IgD-negative memory B cell (primary cell): ENCODE measurements at regions not wholly inside any gene's neighbourhood (a gene's known extent, or its start where the extent isn't known, plus 50 kb on each side); places are given as distances from the start of the nearest gene placed in this dataset.

Experiments
- H3K27ac Mint-ChIP-seq, 3 donors: one replicate each; pipeline ENCODE4 v1.8.0; 2020 to 2022; ENCODE audit warnings: mild to moderate bottlenecking in 3 of 3, mixed read lengths in 3 of 3, moderate library complexity in 1 of 3
- H3K27me3 Mint-ChIP-seq: one replicate; pipeline ENCODE4 v1.8.0; 2021; ENCODE audit warnings: mixed read lengths
- H3K36me3 Mint-ChIP-seq: one replicate; pipeline ENCODE4 v1.8.0; 2020; ENCODE audit warnings: mild to moderate bottlenecking, mixed read lengths
- H3K4me1 Mint-ChIP-seq, 3 donors: one replicate each; pipeline ENCODE4 v1.8.0; 2020 to 2022; ENCODE audit warnings: mixed read lengths in 3 of 3, mild to moderate bottlenecking in 1 of 3
- H3K4me3 Mint-ChIP-seq, 4 donors: one replicate each; pipeline ENCODE4 v1.8.0; 2020 to 2022; ENCODE audit warnings: mild to moderate bottlenecking in 4 of 4, mixed read lengths in 4 of 4, moderate library complexity in 3 of 4
- H3K9me3 Mint-ChIP-seq, 3 donors: one replicate each; pipeline ENCODE4 v1.8.0; 2020 to 2021; ENCODE audit warnings: mixed read lengths in 3 of 3, mild to moderate bottlenecking in 1 of 3

- Mint-ChIP-seq H3K27ac (no peak overlapping the region), H3K4me1 (no peaks in the 10 kb centered on the region), H3K9me3 (peaks cover 0 to 3% (median 2%) of the 10 kb centered on the region in 3 donors), H3K27me3 (no peaks in the 10 kb centered on the region), H3K36me3 (no peaks in the 10 kb centered on the region), H3K4me3 (no peak overlapping the region)
These were observed 775.1 kb downstream of the TNS3 start for GRCh38 chr7:46806856-46807255.

- no peaks in the 10 kb centered on the region for H3K4me1 Mint-ChIP-seq
- H3K9me3 Mint-ChIP-seq, result peaks cover 2 to 4% (median 3%) of the 10 kb centered on the region in 3 donors
- no peak overlapping the region for H3K27ac Mint-ChIP-seq
- no peaks in the 10 kb centered on the region for H3K36me3 Mint-ChIP-seq
- H3K27me3 Mint-ChIP-seq, result no peaks in the 10 kb centered on the region
- H3K4me3 Mint-ChIP-seq, result no peak overlapping the region
These were observed 779.4 kb downstream of the TNS3 start for GRCh38 chr7:46802479-46802878.

- Mint-ChIP-seq H3K27me3 (no peaks in the 10 kb centered on the region), H3K27ac (no peak overlapping the region), H3K4me1 (no peaks in the 10 kb centered on the region), H3K4me3 (no peak overlapping the region), H3K9me3 (peaks cover 0 to 4% (median 0%) of the 10 kb centered on the region in 3 donors), H3K36me3 (no peaks in the 10 kb centered on the region)
These were observed 790.7 kb downstream of the TNS3 start for GRCh38 chr7:46791188-46791587.

- no peaks in the 10 kb centered on the region for H3K27me3 Mint-ChIP-seq
- no peak overlapping the region for H3K27ac Mint-ChIP-seq
- H3K4me3 Mint-ChIP-seq, result no peak overlapping the region
- no peaks in the 10 kb centered on the region for H3K4me1 Mint-ChIP-seq
- no peaks in the 10 kb centered on the region for H3K36me3 Mint-ChIP-seq
- H3K9me3 Mint-ChIP-seq, result peaks cover 0 to 4% (median 4%) of the 10 kb centered on the region in 3 donors
These were observed 794.9 kb downstream of the TNS3 start for GRCh38 chr7:46786995-46787394.

- H3K36me3 Mint-ChIP-seq, result no peaks in the 10 kb centered on the region
- H3K4me3 Mint-ChIP-seq, result no peak overlapping the region
- no peak overlapping the region for H3K27ac Mint-ChIP-seq
- no peaks in the 10 kb centered on the region for H3K27me3 Mint-ChIP-seq
- no peaks in the 10 kb centered on the region for H3K4me1 Mint-ChIP-seq
- peaks cover 0 to 4% (median 4%) of the 10 kb centered on the region in 3 donors for H3K9me3 Mint-ChIP-seq
These were observed 795.5 kb downstream of the TNS3 start for GRCh38 chr7:46786221-46786954.

- Mint-ChIP-seq H3K36me3 (no peaks in the 10 kb centered on the region), H3K4me1 (no peaks in the 10 kb centered on the region), H3K9me3 (peaks cover 2 to 8% (median 4%) of the 10 kb centered on the region in 3 donors)
These were observed 797.2 kb downstream of the TNS3 start for GRCh38 chr7:46784732-46785131.

GRCh38 chr7:46781901-46782439, 799.9 kb downstream of the TNS3 start:
- Mint-ChIP-seq H3K4me1 (no peaks in the 10 kb centered on the region), H3K9me3 (peaks cover 2 to 11% (median 3%) of the 10 kb centered on the region in 3 donors), H3K4me3 (no peak overlapping the region), H3K36me3 (no peaks in the 10 kb centered on the region), H3K27me3 (peaks cover 4% of the 10 kb centered on the region), H3K27ac (no peak overlapping the region)

More at GRCh38 chr7:46784732-46785131, 797.2 kb downstream of the TNS3 start:
- no peak overlapping the region for H3K4me3 Mint-ChIP-seq
- H3K27me3 Mint-ChIP-seq, result no peaks in the 10 kb centered on the region
- no peak overlapping the region for H3K27ac Mint-ChIP-seq

GRCh38 chr7:46776790-46777189, 805.1 kb downstream of the TNS3 start:
- H3K27me3 Mint-ChIP-seq, result peaks cover 4% of the 10 kb centered on the region
- H3K9me3 Mint-ChIP-seq, result peaks cover 3 to 7% (median 4%) of the 10 kb centered on the region in 3 donors
- H3K4me1 Mint-ChIP-seq, result no peaks in the 10 kb centered on the region
- no peak overlapping the region for H3K4me3 Mint-ChIP-seq
- no peaks in the 10 kb centered on the region for H3K36me3 Mint-ChIP-seq
- H3K27ac Mint-ChIP-seq, result no peak overlapping the region

GRCh38 chr7:46775776-46776175, 806.1 kb downstream of the TNS3 start:
- Mint-ChIP-seq H3K27ac (no peak overlapping the region), H3K9me3 (peaks cover 3 to 6% (median 3%) of the 10 kb centered on the region in 3 donors), H3K27me3 (peaks cover 4% of the 10 kb centered on the region), H3K36me3 (no peaks in the 10 kb centered on the region), H3K4me3 (no peak overlapping the region), H3K4me1 (no peaks in the 10 kb centered on the region)

GRCh38 chr7:46775020-46775419, 806.9 kb downstream of the TNS3 start:
- no peaks in the 10 kb centered on the region for H3K36me3 Mint-ChIP-seq
- peaks cover 4% of the 10 kb centered on the region for H3K27me3 Mint-ChIP-seq
- H3K27ac Mint-ChIP-seq, result no peak overlapping the region
- H3K4me3 Mint-ChIP-seq, result no peak overlapping the region
- H3K9me3 Mint-ChIP-seq, result peaks cover 2 to 3% (median 3%) of the 10 kb centered on the region in 3 donors
- no peaks in the 10 kb centered on the region for H3K4me1 Mint-ChIP-seq

GRCh38 chr7:46774515-46774914, 807.4 kb downstream of the TNS3 start:
- no peaks in the 10 kb centered on the region for H3K4me1 Mint-ChIP-seq
- H3K4me3 Mint-ChIP-seq, result no peak overlapping the region
- no peak overlapping the region for H3K27ac Mint-ChIP-seq
- H3K27me3 Mint-ChIP-seq, result peaks cover 4% of the 10 kb centered on the region
- peaks cover 2 to 4% (median 3%) of the 10 kb centered on the region in 3 donors for H3K9me3 Mint-ChIP-seq
- H3K36me3 Mint-ChIP-seq, result no peaks in the 10 kb centered on the region

GRCh38 chr7:46772776-46773175, 809.1 kb downstream of the TNS3 start:
- no peaks in the 10 kb centered on the region for H3K36me3 Mint-ChIP-seq
- H3K4me1 Mint-ChIP-seq, result no peaks in the 10 kb centered on the region
- H3K27ac Mint-ChIP-seq, result no peak overlapping the region
- H3K4me3 Mint-ChIP-seq, result no peak overlapping the region
- peaks cover 0 to 3% (median 2%) of the 10 kb centered on the region in 3 donors for H3K9me3 Mint-ChIP-seq
- peaks cover 3% of the 10 kb centered on the region for H3K27me3 Mint-ChIP-seq

- Mint-ChIP-seq H3K27me3 (no peaks in the 10 kb centered on the region), H3K27ac (no peak overlapping the region)
These were observed 814.8 kb downstream of the TNS3 start for GRCh38 chr7:46767071-46767470.

GRCh38 chr7:46764100-46764936, 817.6 kb downstream of the TNS3 start:
- H3K4me1 Mint-ChIP-seq, result no peaks in the 10 kb centered on the region
- peak overlapping the region in 1 of 3 donors; percentile 44 for H3K27ac Mint-ChIP-seq
- no peaks in the 10 kb centered on the region for H3K27me3 Mint-ChIP-seq
- H3K4me3 Mint-ChIP-seq, result no peak overlapping the region
- no peaks in the 10 kb centered on the region for H3K36me3 Mint-ChIP-seq
- H3K9me3 Mint-ChIP-seq, result peaks cover 0 to 4% (median 1%) of the 10 kb centered on the region in 3 donors

More at GRCh38 chr7:46767071-46767470, 814.8 kb downstream of the TNS3 start:
- no peaks in the 10 kb centered on the region for H3K36me3 Mint-ChIP-seq
- no peak overlapping the region for H3K4me3 Mint-ChIP-seq
- H3K4me1 Mint-ChIP-seq, result no peaks in the 10 kb centered on the region
- peaks cover 0 to 3% (median 3%) of the 10 kb centered on the region in 3 donors for H3K9me3 Mint-ChIP-seq

GRCh38 chr7:46763344-46763743, 818.6 kb downstream of the TNS3 start:
- H3K9me3 Mint-ChIP-seq, result peaks cover 0 to 4% (median 1%) of the 10 kb centered on the region in 3 donors
- H3K4me3 Mint-ChIP-seq, result no peak overlapping the region
- H3K36me3 Mint-ChIP-seq, result no peaks in the 10 kb centered on the region

More at GRCh38 chr7:46763344-46763743, 818.6 kb downstream of the TNS3 start:
- H3K4me1 Mint-ChIP-seq, result no peaks in the 10 kb centered on the region
- H3K27ac Mint-ChIP-seq, result no peak overlapping the region
- H3K27me3 Mint-ChIP-seq, result no peaks in the 10 kb centered on the region
